ENCODE measurements at regions not wholly inside any gene's neighbourhood (a gene's known extent, or its start where the extent isn't known, plus 50 kb on each side); places are given as distances from the start of the nearest gene placed in this dataset.

DNA sequence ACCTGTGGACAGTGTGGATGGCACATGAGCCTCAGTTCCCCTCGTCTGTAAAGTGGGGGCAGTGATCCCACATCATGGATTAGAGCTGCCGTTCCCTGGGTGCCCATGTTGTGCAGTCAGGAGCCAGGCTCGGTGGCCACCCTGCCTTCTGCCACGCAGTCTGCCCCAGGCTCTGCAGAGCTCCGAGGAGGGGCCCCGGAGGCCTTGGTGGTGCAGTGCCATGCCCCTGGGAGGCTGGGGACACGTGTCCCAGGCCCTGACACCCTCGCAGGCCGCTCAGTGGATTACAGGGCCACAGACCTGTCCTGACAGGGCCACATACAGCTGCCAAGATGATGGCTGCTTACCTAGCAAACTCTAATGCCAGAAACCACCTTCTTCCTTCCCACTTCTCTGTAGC, 59.7 kb upstream of the ZNF469 start:
- Histone ChIP-seq H3K36me3 (no peaks in the 10 kb centered on the region), H3K4me3 (no peak overlapping the region), H3K27me3 (peaks cover 0 to under 1% (median 0%) of the 10 kb centered on the region in 7 donors), H3K9me3 (no peaks in the 10 kb centered on the region), H3K27ac (no peak overlapping the region), H3K4me1 (peaks cover 0 to 6% (median 0%) of the 10 kb centered on the region in 9 donors)
- ATAC-seq = no peak
- DNase-seq = no peak
- intact Hi-C loops (cut with DNase I) = no loop called here
- TF ChIP-seq, protein P1, sequence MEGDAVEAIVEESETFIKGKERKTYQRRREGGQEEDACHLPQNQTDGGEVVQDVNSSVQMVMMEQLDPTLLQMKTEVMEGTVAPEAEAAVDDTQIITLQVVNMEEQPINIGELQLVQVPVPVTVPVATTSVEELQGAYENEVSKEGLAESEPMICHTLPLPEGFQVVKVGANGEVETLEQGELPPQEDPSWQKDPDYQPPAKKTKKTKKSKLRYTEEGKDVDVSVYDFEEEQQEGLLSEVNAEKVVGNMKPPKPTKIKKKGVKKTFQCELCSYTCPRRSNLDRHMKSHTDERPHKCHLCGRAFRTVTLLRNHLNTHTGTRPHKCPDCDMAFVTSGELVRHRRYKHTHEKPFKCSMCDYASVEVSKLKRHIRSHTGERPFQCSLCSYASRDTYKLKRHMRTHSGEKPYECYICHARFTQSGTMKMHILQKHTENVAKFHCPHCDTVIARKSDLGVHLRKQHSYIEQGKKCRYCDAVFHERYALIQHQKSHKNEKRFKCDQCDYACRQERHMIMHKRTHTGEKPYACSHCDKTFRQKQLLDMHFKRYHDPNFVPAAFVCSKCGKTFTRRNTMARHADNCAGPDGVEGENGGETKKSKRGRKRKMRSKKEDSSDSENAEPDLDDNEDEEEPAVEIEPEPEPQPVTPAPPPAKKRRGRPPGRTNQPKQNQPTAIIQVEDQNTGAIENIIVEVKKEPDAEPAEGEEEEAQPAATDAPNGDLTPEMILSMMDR (IDR thresholded peaks at IDR 0.05) = no peak
- 87 to 90% methylated on average over 9 of the region's 9 CpGs for WGBS, 2 donors

DNA sequence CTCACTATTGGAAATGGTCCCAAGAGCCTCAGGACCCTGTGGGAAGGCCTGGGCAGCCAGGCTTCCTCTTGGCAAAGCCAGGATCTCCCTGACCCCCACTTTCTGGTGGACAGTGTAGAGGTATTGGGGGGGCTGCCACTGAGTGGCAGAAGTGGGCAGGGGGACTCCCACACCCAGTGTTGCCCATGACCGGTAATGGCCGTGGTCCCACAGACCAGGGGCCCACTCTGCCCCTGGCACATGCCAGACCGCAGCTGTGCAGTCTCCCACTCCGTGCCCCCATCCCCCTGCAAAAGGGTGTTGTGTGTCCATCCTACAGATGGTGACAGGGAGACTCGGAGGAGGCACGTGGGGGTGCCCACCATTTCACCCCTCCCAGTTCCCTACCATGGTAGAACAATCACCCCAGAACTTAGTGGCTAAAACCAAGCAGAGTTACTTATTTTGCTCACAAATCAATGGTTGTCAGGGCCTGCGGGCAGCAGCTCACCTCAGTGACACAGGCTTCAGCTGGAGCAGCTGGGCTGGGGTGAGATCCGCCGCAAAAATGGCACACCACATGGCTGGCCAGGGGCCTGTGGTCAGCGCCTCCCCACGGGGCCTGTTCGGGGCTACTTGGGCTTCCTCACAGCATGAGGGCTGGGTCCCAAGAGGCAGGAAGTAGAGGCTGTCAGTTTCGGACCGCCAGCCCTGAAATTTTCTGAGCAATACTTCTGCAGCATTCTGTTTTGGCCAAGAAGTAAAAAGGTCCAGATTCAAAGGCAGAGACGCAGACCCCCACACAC, 59.0 kb upstream of the ZNF469 start:
- Histone ChIP-seq H3K4me3 (no peak overlapping the region), H3K27ac (no peak overlapping the region), H3K9me3 (no peaks in the 10 kb centered on the region), H3K27me3 (no peaks in the 10 kb centered on the region), H3K4me1 (no peaks in the 10 kb centered on the region), H3K36me3 (no peaks in the 10 kb centered on the region)
- TF ChIP-seq, protein P1 (IDR thresholded peaks at IDR 0.05) = no peak
- no peak for DNase-seq
- no peak for ATAC-seq
- intact Hi-C loops (cut with DNase I) = no loop called here
- 95% methylated on average over 15 of the region's 15 CpGs for WGBS, 2 donors

DNA sequence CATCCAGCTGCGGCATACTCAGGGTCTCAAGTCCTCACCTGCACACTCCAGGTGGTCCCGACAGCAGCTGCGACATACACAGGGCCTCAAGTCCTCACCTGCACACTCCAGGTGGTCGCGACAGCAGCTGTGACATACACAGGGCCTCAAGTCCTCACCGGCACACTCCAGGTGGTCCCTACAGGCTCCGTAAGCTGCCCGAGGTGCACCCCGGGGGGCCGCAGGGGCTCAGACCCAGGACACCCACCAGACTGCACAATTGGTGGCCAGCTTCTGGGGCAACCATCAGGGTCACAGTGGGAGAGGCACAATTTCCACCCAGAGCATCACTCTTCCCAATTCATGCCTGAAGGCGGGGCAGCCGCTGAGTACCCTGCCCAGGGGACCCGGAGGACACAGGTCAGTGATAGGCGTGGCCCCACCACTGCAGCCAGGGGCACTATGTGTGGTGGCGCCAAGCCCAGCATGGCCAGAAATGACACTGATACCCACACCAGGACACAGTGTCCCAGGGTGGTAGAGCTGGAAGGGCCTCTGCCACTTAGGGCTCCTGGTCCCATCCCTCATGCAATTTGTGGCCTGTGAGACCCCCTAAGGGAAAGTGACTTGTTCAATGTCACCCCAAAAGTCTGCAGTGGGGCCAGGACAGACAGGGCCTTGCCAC, 57.5 kb upstream of the ZNF469 start:
- H3K4me1 ChIP-seq = no peaks in the 10 kb centered on the region
- intact Hi-C loops (cut with DNase I) = no loop called here
- H3K9me3 ChIP-seq = no peaks in the 10 kb centered on the region
- peak in 1 of 8 donors; percentile 32 for ATAC-seq
- WGBS, 2 donors = 82 to 88% methylated on average over 15 of the region's 15 CpGs
- H3K36me3 ChIP-seq = no peaks in the 10 kb centered on the region
- DNase-seq = no peak
- H3K4me3 ChIP-seq = no peak overlapping the region
- no peak overlapping the region for H3K27ac ChIP-seq
- TF ChIP-seq, protein P1 (IDR thresholded peaks at IDR 0.05) = no peak
- no peaks in the 10 kb centered on the region for H3K27me3 ChIP-seq

DNA sequence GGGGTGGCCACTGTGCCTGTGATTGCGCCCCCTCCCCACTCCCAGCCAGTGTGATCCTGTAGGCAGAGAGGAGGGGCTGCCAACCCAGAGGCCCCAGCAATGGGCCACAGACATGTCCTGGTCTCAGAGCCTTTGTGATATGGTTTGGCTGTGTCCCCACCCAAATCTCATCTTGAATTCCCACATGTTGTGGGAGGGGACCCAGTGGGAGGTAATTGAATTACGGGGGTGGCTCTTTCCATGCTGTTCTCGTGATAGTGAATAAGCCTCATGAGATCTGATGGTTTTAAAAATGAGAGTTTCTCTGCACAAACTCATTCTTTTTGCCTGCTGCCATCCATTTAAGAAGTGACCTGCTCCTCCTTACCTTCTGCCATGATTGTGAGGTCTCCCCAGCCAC, 56.8 kb upstream of the ZNF469 start:
- no peaks in the 10 kb centered on the region for H3K36me3 ChIP-seq
- H3K27ac ChIP-seq = no peak overlapping the region
- ATAC-seq (no peak), DNase-seq (no peak)
- no peaks in the 10 kb centered on the region for H3K9me3 ChIP-seq
- 82 to 88% methylated on average over 3 of the region's 3 CpGs for WGBS, 2 donors
- no peaks in the 10 kb centered on the region for H3K27me3 ChIP-seq
- intact Hi-C loops (cut with DNase I) = no loop called here
- no peaks in the 10 kb centered on the region for H3K4me1 ChIP-seq
- H3K4me3 ChIP-seq = no peak overlapping the region
- TF ChIP-seq, protein P1 (IDR thresholded peaks at IDR 0.05) = no peak
